OCI-LY7 (cell line): ENCODE measurements at regions not wholly inside any gene's neighbourhood (a gene's known extent, or its start where the extent isn't known, plus 50 kb on each side); places are given as distances from the start of the nearest gene placed in this dataset.

Experiments used
- BruUV-seq: library from RNA; stranded (reverse); fragments of 400-500 nt; replicated peaks from 2 replicates; lab custom pipeline; 2021; lab: Mats Ljungman, UMichigan
- CTCF ChIA-PET: fragments of 300-600 bp; sonication (Branson Sonifier 250); formaldehyde crosslinking; loops from one replicate; lab custom pipeline; 2022; ENCODE audit warnings: antibody characterized with exemption; ENCODE audit not compliant: unreplicated experiment; lab: Charles Lee
- POLR2A ChIA-PET: fragments of 300-600 bp; sonication (Branson Sonifier 250); formaldehyde crosslinking; loops from one replicate; lab custom pipeline; 2022; ENCODE audit warnings: antibody characterized with exemption; lab: Charles Lee
- DNase-seq: peaks from one replicate; pipeline ENCODE4 v3.0.0-alpha.2; 2015; ENCODE audit warnings: low spot score
- H2AFZ ChIP-seq: fragments of 200-600 bp; sonication (generic), shearing (Covaris generic); 2 replicates; pipeline ENCODE4 v1.6.1; 2014; ENCODE audit warnings: mild to moderate bottlenecking, antibody characterized with exemption, low read length, moderate library complexity
- H3K27ac ChIP-seq: fragments of 200-600 bp; sonication (generic); 2 replicates; pipeline ENCODE4 v1.5.1; 2014; ENCODE audit warnings: mixed run types, low read depth, mild to moderate bottlenecking, moderate library complexity, low read length, inconsistent platforms; ENCODE audit not compliant: poor library complexity, severe bottlenecking
- H3K36me3 ChIP-seq: fragments of 200-600 bp; sonication (generic); 2 replicates; pipeline ENCODE4 v1.6.1; 2014; ENCODE audit warnings: mild to moderate bottlenecking, antibody characterized with exemption, low read length, moderate library complexity, mixed read lengths; ENCODE audit not compliant: insufficient read depth
- H3K4me1 ChIP-seq: fragments of 200-600 bp; sonication (generic); 2 replicates; pipeline ENCODE4 v1.5.1; 2014; ENCODE audit warnings: mild to moderate bottlenecking, low read length; ENCODE audit not compliant: insufficient read depth, poor library complexity, severe bottlenecking
- H3K4me2 ChIP-seq: fragments of 200-600 bp; sonication (generic); 2 replicates; pipeline ENCODE4 v1.6.1; 2014; ENCODE audit warnings: mild to moderate bottlenecking, low read length
- H3K4me3 ChIP-seq: fragments of 200-600 bp; sonication (generic); 2 replicates; pipeline ENCODE4 v1.5.1; 2014; ENCODE audit warnings: mild to moderate bottlenecking, low read depth, low read length; ENCODE audit not compliant: poor library complexity, severe bottlenecking
- H3K79me2 ChIP-seq: fragments of 200-600 bp; sonication (generic); 2 replicates; pipeline ENCODE4 v1.6.1; 2016; ENCODE audit warnings: low read depth, mild to moderate bottlenecking, low read length, moderate library complexity, mixed read lengths; ENCODE audit not compliant: insufficient read depth
- H3K9me2 ChIP-seq: fragments of 200-600 bp; sonication (generic); 2 replicates; pipeline ENCODE4 v1.6.1; 2016; ENCODE audit warnings: mild to moderate bottlenecking, low read length, mixed read lengths; ENCODE audit not compliant: insufficient read depth
- H3K9me3 ChIP-seq: fragments of 200-600 bp; sonication (generic); 2 replicates; pipeline ENCODE4 v1.6.1; 2014; ENCODE audit warnings: mild to moderate bottlenecking, mixed run types, low read length, mixed read lengths
- H4K20me1 ChIP-seq: fragments of 200-600 bp; sonication (generic); 2 replicates; pipeline ENCODE4 v1.6.1; 2014; ENCODE audit warnings: mild to moderate bottlenecking, antibody characterized with exemption, low read length, moderate library complexity, mixed read lengths; ENCODE audit not compliant: insufficient read depth
- CTCF ChIP-seq: fragments of 200-600 bp; sonication (generic); conservative IDR thresholded peaks from 2 replicates; pipeline ENCODE4 v1.5.1; 2014; ENCODE audit warnings: mild to moderate bottlenecking, antibody characterized with exemption, low read length, moderate library complexity, mixed read lengths
- EZH2phosphoT487 ChIP-seq: fragments of 200-600 bp; sonication (generic); IDR thresholded peaks from 2 replicates; pipeline ENCODE4 v1.6.1; 2018; ENCODE audit warnings: low read depth, borderline replicate concordance, mild to moderate bottlenecking, mixed run types, antibody characterized with exemption, low read length, moderate library complexity, mixed read lengths
- intact Hi-C: fragments of 100-400 bp; cut with micrococcal nuclease; formaldehyde crosslinking; loops from one replicate; pipeline ENCODE4 v1.10.0; 2022; ENCODE audit not compliant: unreplicated experiment

GRCh38 chr1:99123936-99124335, 119.3 kb upstream of the PLPPR5 start:
- POLR2A ChIA-PET, result no interaction called here
- TF ChIP-seq EZH2phosphoT487 (no peak), CTCF (no peak)
- H3K27ac ChIP-seq, result no peak overlapping the region
- BruUV-seq, result no TSS peak
- no peak for DNase-seq
- H3K4me3 ChIP-seq, result no peak overlapping the region
- intact Hi-C loops, result no loop called here
- H3K9me2 ChIP-seq, result no peaks in the 10 kb centered on the region
- H3K9me3 ChIP-seq, result no peaks in the 10 kb centered on the region
- H2AFZ ChIP-seq, result no peak overlapping the region
- no peaks in the 10 kb centered on the region for H3K79me2 ChIP-seq
- H3K4me1 ChIP-seq, result no peaks in the 10 kb centered on the region
- H3K36me3 ChIP-seq, result no peaks in the 10 kb centered on the region
- H4K20me1 ChIP-seq, result no peaks in the 10 kb centered on the region
- H3K4me2 ChIP-seq, result no peak overlapping the region
- CTCF ChIA-PET, result no interaction called here

- ChIA-PET POLR2A (interaction anchor here (0.6 kb wide), 1 partner anchor 193 kb away, joined by 3 read pairs; no protein-coding TSS in a partner anchor), CTCF (no interaction called here)
Observed at GRCh38 chr1:99131546-99131945, 126.9 kb upstream of the PLPPR5 start.

More at GRCh38 chr1:99131546-99131945, 126.9 kb upstream of the PLPPR5 start:
- no TSS peak for BruUV-seq
- Histone ChIP-seq H3K9me3 (no peaks in the 10 kb centered on the region), H2AFZ (no peak overlapping the region), H4K20me1 (no peaks in the 10 kb centered on the region), H3K27ac (no peak overlapping the region), H3K36me3 (no peaks in the 10 kb centered on the region), H3K79me2 (no peaks in the 10 kb centered on the region), H3K4me2 (no peak overlapping the region), H3K4me1 (no peaks in the 10 kb centered on the region), H3K9me2 (no peaks in the 10 kb centered on the region), H3K4me3 (no peak overlapping the region)
- no peak for DNase-seq
- intact Hi-C loops, result no loop called here
- TF ChIP-seq CTCF (no peak), EZH2phosphoT487 (no peak)
